ENCODE measurements at regions not wholly inside any gene's neighbourhood (a gene's known extent, or its start where the extent isn't known, plus 50 kb on each side); places are given as distances from the start of the nearest gene placed in this dataset.
A peak's percentile ranks its signal among the peaks of the same experiment; 100 is the strongest.

DNA sequence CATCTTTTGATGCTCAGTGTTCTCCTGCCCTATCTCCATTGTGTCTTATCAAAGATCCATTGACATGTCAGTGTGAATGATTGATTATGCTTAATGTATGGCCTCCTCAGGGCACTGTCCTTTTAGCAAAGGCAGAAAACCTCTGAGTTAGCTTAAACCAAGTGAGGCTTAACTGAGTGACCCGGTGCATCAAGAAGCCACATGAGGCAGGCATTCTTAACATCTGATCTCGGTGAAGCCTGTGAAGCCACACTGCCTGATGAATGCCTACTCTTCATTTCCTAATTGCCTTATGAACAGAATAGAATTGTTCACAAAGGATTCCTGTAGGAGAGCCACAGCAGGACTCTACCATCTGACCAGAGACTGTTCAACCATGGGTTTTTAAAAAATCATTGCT, 168.1 kb upstream of the SOX21 start:
- no peak overlapping the region for H3K27ac ChIP-seq (ENCODE audit: low read depth in 1 of 2, low read length in 1 of 2)
- H3K27me3 ChIP-seq (ENCODE audit: control insufficient read depth in 2 of 2, insufficient read depth in 1 of 2, low read length in 1 of 2): no peaks in the 10 kb centered on the region
- H3K4me3 ChIP-seq (ENCODE audit: low read length in 2 of 2): no peak overlapping the region
- H3K9me3 ChIP-seq (ENCODE audit: control insufficient read depth in 2 of 2, insufficient read depth in 1 of 2, low read length in 1 of 2): no peaks in the 10 kb centered on the region
- no peak for DNase-seq (ENCODE audit: low read depth in 6 of 9, low spot score in 9 of 9)
- H3K36me3 ChIP-seq (ENCODE audit: control insufficient read depth in 2 of 2, insufficient read depth in 2 of 2, low read length in 1 of 2): no peaks in the 10 kb centered on the region
- WGBS: 93% methylated on average over 2 of the region's 2 CpGs
- no peaks in the 10 kb centered on the region for H3K4me1 ChIP-seq (ENCODE audit: control insufficient read depth in 2 of 2, insufficient read depth in 2 of 2, low read length in 2 of 2)

DNA sequence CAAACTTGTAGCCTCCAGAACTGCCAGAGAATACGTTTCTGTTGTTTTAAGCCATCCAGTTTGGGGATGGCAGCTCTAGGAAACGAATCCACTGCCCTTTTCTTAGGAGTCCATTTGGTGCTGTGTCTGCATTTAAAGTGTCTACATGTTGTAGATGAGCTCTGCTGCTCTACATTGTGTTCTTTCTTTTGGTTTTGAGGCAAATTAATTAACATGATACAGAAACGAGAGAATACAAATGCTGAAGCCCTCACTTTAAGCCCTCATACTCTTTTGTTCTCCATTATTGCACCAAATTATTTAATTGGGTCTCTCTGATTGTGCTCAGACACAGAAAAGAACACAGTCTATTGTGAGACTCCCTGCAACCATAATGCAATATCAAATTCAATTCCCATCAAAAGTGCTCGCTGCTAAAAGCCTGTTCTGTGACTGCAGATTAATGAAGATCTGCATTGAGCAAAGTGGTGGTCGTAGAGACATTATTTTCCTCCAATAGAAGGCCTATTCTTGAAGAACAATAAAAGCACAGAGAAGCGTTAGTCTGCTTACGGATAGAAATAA, 166.3 kb upstream of the SOX21 start:
- no peaks in the 10 kb centered on the region for H3K9me3 ChIP-seq (ENCODE audit: control insufficient read depth in 2 of 2, insufficient read depth in 1 of 2, low read length in 1 of 2)
- H3K27ac ChIP-seq (ENCODE audit: low read depth in 1 of 2, low read length in 1 of 2): no peak overlapping the region
- H3K27me3 ChIP-seq (ENCODE audit: control insufficient read depth in 2 of 2, insufficient read depth in 1 of 2, low read length in 1 of 2): no peaks in the 10 kb centered on the region
- no peaks in the 10 kb centered on the region for H3K4me1 ChIP-seq (ENCODE audit: control insufficient read depth in 2 of 2, insufficient read depth in 2 of 2, low read length in 2 of 2)
- no peak overlapping the region for H3K4me3 ChIP-seq (ENCODE audit: low read length in 2 of 2)
- no peak for DNase-seq (ENCODE audit: low read depth in 6 of 9, low spot score in 9 of 9)
- 89% methylated on average over 7 of the region's 7 CpGs for WGBS
- H3K36me3 ChIP-seq (ENCODE audit: control insufficient read depth in 2 of 2, insufficient read depth in 2 of 2, low read length in 1 of 2): no peaks in the 10 kb centered on the region

DNA sequence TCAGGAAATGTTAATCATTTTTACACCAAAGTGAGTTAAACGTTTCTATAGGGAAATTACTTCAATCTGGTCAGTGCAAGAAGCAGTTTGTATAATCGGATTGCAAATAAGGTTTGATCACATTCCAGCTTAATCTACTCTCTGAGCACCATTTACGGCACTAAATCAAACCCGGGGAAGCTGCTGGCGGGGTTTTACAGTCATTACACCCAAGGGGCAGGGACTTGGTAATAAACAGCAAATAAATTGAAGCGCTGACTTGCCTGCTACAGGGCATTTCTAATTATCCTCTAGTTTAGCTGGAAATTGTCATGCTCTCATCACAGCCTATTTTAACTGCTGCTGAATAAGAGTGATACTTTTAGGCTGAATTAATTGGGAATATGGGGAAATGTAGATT, 152.1 kb upstream of the SOX21 start:
- H3K9me3 ChIP-seq (ENCODE audit: control insufficient read depth in 2 of 2, insufficient read depth in 1 of 2, low read length in 1 of 2): no peaks in the 10 kb centered on the region
- DNase-seq (ENCODE audit: low read depth in 6 of 9, low spot score in 9 of 9): no peak
- H3K4me3 ChIP-seq (ENCODE audit: low read length in 2 of 2): no peak overlapping the region
- H3K27me3 ChIP-seq (ENCODE audit: control insufficient read depth in 2 of 2, insufficient read depth in 1 of 2, low read length in 1 of 2): no peaks in the 10 kb centered on the region
- H3K4me1 ChIP-seq (ENCODE audit: control insufficient read depth in 2 of 2, insufficient read depth in 2 of 2, low read length in 2 of 2): peaks cover 0 to 3% of the 10 kb centered on the region in 2 donors
- WGBS: 83% methylated on average over 6 of the region's 6 CpGs
- no peak overlapping the region for H3K27ac ChIP-seq (ENCODE audit: low read depth in 1 of 2, low read length in 1 of 2)
- H3K36me3 ChIP-seq (ENCODE audit: control insufficient read depth in 2 of 2, insufficient read depth in 2 of 2, low read length in 1 of 2): no peaks in the 10 kb centered on the region

DNA sequence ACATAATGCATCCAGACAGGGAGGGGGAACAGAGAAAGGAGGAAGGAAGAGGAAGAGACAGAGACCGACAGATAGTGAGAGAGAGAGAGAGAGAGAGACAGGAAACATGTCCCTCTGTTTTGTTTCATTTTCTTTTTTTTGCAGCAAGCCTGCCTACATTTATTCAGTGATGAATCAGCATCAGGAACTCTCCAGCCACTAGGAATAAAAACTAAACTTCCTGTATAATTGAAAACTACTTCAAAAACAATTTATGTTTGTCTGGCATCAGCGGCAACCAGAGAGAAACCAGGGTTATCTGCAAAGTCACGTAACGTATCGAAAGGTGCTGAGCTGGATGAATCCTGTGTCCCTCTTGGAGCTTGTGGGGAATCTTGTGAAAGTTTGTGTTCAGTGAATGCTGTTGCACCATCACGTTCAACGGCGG, 148.6 kb upstream of the SOX21 start:
- Histone ChIP-seq H3K4me3 (ENCODE audit: low read length in 2 of 2) (peak overlapping the region; percentile 3 to 40), H3K9me3 (ENCODE audit: control insufficient read depth in 2 of 2, insufficient read depth in 1 of 2, low read length in 1 of 2) (no peaks in the 10 kb centered on the region), H3K36me3 (ENCODE audit: control insufficient read depth in 2 of 2, insufficient read depth in 2 of 2, low read length in 1 of 2) (no peaks in the 10 kb centered on the region), H3K4me1 (ENCODE audit: control insufficient read depth in 2 of 2, insufficient read depth in 2 of 2, low read length in 2 of 2) (peaks cover 0 to 3% of the 10 kb centered on the region in 2 donors), H3K27ac (ENCODE audit: low read depth in 1 of 2, low read length in 1 of 2) (no peak overlapping the region), H3K27me3 (ENCODE audit: control insufficient read depth in 2 of 2, insufficient read depth in 1 of 2, low read length in 1 of 2) (no peaks in the 10 kb centered on the region)
- WGBS: 9% methylated on average over 8 of the region's 8 CpGs
- peak in 1 of 9 donors; percentile 27 for DNase-seq (ENCODE audit: low read depth in 6 of 9, low spot score in 9 of 9)

DNA sequence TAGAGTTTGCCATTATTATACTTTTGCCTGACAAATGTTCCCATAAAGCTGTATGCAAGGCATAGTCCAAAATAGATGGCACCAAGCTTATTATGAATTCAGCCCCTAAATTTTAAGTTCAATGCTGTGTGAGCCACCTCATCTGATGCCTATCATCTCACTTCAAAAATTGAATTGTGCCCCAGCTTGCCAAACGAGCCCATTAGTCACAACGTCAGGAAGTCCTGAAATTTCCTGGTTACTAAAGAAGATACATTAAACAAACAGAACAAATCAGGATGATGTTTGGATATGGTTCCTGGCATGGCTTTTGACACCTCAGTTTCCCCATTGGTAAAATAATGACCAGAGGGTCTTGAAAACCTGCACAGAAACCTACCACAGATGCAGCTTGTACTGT, 147.5 kb upstream of the SOX21 start:
- WGBS: 92% methylated on average over 2 of the region's 2 CpGs
- no peaks in the 10 kb centered on the region for H3K9me3 ChIP-seq (ENCODE audit: control insufficient read depth in 2 of 2, insufficient read depth in 1 of 2, low read length in 1 of 2)
- no peaks in the 10 kb centered on the region for H3K27me3 ChIP-seq (ENCODE audit: control insufficient read depth in 2 of 2, insufficient read depth in 1 of 2, low read length in 1 of 2)
- DNase-seq (ENCODE audit: low read depth in 6 of 9, low spot score in 9 of 9): no peak
- H3K36me3 ChIP-seq (ENCODE audit: control insufficient read depth in 2 of 2, insufficient read depth in 2 of 2, low read length in 1 of 2): no peaks in the 10 kb centered on the region
- H3K4me3 ChIP-seq (ENCODE audit: low read length in 2 of 2): no peak overlapping the region
- no peak overlapping the region for H3K27ac ChIP-seq (ENCODE audit: low read depth in 1 of 2, low read length in 1 of 2)
- peaks cover 0 to 3% of the 10 kb centered on the region in 2 donors for H3K4me1 ChIP-seq (ENCODE audit: control insufficient read depth in 2 of 2, insufficient read depth in 2 of 2, low read length in 2 of 2)

DNA sequence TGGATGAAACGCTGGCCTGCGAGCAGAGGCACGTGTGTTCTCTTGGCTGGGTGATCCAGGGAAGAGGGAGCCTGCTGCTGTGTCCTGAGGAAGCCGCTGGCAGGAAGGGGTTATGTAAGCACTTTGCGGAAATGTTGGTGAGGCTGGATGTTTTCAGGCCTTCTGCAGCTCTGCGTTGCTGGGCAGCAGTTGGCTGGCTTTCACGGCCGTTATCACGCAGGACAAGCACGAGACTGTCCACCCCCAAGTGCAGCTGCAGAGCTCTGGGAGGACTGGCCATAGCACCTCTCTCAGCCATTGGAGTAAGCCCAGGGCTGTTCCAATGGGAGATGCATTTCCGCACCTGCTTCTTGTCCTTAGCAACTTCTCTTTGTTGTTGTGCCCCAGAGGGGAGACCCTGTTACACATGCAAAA, 146.9 kb upstream of the SOX21 start:
- H3K27ac ChIP-seq (ENCODE audit: low read depth in 1 of 2, low read length in 1 of 2): no peak overlapping the region

DNA sequence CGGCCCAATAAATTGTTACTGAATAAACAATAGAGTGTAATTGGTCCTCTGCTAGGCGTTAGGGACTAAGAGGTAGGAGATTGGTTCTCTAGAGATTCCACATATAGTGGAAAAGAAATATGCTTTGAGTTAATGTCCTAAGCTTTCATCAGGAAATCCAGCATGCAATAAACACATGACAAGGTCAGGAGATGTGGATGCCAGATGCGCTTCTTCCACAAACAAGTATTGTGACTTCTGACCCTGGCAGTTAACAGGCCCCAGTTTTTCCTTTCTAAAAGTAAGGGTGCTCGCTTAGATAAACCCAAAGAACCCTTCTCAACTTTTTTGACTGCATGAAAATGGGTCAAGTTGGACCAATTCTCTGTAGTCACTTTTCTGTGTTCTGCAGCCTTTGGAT, 146.5 kb upstream of the SOX21 start:
- 95% methylated on average over 4 of the region's 4 CpGs for WGBS
- peaks cover 0 to 3% of the 10 kb centered on the region in 2 donors for H3K4me1 ChIP-seq (ENCODE audit: control insufficient read depth in 2 of 2, insufficient read depth in 2 of 2, low read length in 2 of 2)
- DNase-seq (ENCODE audit: low read depth in 6 of 9, low spot score in 9 of 9): no peak
- no peak overlapping the region for H3K27ac ChIP-seq (ENCODE audit: low read depth in 1 of 2, low read length in 1 of 2)
- no peak overlapping the region for H3K4me3 ChIP-seq (ENCODE audit: low read length in 2 of 2)
- H3K27me3 ChIP-seq (ENCODE audit: control insufficient read depth in 2 of 2, insufficient read depth in 1 of 2, low read length in 1 of 2): no peaks in the 10 kb centered on the region
- no peaks in the 10 kb centered on the region for H3K9me3 ChIP-seq (ENCODE audit: control insufficient read depth in 2 of 2, insufficient read depth in 1 of 2, low read length in 1 of 2)
- H3K36me3 ChIP-seq (ENCODE audit: control insufficient read depth in 2 of 2, insufficient read depth in 2 of 2, low read length in 1 of 2): no peaks in the 10 kb centered on the region

More for the DNA sequence above, 146.9 kb upstream of the SOX21 start:
- 77% methylated on average over 11 of the region's 11 CpGs for WGBS
- Histone ChIP-seq H3K9me3 (ENCODE audit: control insufficient read depth in 2 of 2, insufficient read depth in 1 of 2, low read length in 1 of 2) (no peaks in the 10 kb centered on the region), H3K36me3 (ENCODE audit: control insufficient read depth in 2 of 2, insufficient read depth in 2 of 2, low read length in 1 of 2) (no peaks in the 10 kb centered on the region), H3K27me3 (ENCODE audit: control insufficient read depth in 2 of 2, insufficient read depth in 1 of 2, low read length in 1 of 2) (no peaks in the 10 kb centered on the region), H3K4me1 (ENCODE audit: control insufficient read depth in 2 of 2, insufficient read depth in 2 of 2, low read length in 2 of 2) (peaks cover 0 to 3% of the 10 kb centered on the region in 2 donors), H3K4me3 (ENCODE audit: low read length in 2 of 2) (no peak overlapping the region)
- no peak for DNase-seq (ENCODE audit: low read depth in 6 of 9, low spot score in 9 of 9)

DNA sequence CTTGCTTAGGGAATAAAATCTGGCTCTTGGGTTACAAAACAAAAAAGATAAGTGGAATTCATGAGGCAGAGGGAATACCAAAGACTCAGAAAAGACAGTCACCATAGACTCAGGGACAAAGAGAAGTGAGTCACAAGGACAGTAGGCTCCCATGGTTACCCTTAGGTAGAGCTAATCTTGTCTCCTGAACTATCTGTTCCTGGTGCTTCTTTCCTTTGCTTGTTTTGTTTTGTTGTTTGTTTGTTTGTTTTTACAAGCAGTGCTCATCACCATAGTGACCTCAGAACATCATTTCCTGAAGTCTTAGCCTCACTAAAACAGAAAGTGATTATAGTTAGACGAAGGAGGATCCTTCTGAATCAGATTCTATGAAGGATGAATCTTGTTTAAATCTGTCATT, 142.3 kb upstream of the SOX21 start:
- WGBS: 88% methylated on average over 1 of the region's 1 CpG
- H3K27ac ChIP-seq (ENCODE audit: low read depth in 1 of 2, low read length in 1 of 2): no peak overlapping the region
- H3K4me3 ChIP-seq (ENCODE audit: low read length in 2 of 2): no peak overlapping the region
- H3K36me3 ChIP-seq (ENCODE audit: control insufficient read depth in 2 of 2, insufficient read depth in 2 of 2, low read length in 1 of 2): no peaks in the 10 kb centered on the region
- no peaks in the 10 kb centered on the region for H3K27me3 ChIP-seq (ENCODE audit: control insufficient read depth in 2 of 2, insufficient read depth in 1 of 2, low read length in 1 of 2)
- no peaks in the 10 kb centered on the region for H3K9me3 ChIP-seq (ENCODE audit: control insufficient read depth in 2 of 2, insufficient read depth in 1 of 2, low read length in 1 of 2)
- no peaks in the 10 kb centered on the region for H3K4me1 ChIP-seq (ENCODE audit: control insufficient read depth in 2 of 2, insufficient read depth in 2 of 2, low read length in 2 of 2)
- DNase-seq (ENCODE audit: low read depth in 6 of 9, low spot score in 9 of 9): no peak

DNA sequence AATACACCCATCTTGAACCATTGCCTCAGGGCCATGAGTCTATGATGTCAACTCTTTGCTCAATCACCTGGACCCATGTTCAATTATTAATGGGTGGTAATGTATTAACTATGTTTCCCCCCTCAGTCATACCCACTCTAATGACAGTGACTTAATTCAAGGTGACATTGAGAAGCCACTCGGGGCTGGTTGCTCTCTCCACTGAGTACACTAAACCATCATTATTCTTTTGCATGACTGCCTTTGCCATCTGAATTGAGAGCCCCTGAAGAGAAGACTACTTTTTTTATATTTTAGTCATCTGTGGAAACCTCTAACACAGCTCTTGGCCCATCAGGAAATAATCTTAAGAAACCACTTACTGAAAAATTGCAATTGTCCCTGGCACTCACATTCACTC, 139.2 kb upstream of the SOX21 start:
- 95% methylated on average over 1 of the region's 1 CpG for WGBS
- Histone ChIP-seq H3K27me3 (ENCODE audit: control insufficient read depth in 2 of 2, insufficient read depth in 1 of 2, low read length in 1 of 2) (no peaks in the 10 kb centered on the region), H3K27ac (ENCODE audit: low read depth in 1 of 2, low read length in 1 of 2) (no peak overlapping the region), H3K9me3 (ENCODE audit: control insufficient read depth in 2 of 2, insufficient read depth in 1 of 2, low read length in 1 of 2) (no peaks in the 10 kb centered on the region), H3K4me1 (ENCODE audit: control insufficient read depth in 2 of 2, insufficient read depth in 2 of 2, low read length in 2 of 2) (no peaks in the 10 kb centered on the region), H3K36me3 (ENCODE audit: control insufficient read depth in 2 of 2, insufficient read depth in 2 of 2, low read length in 1 of 2) (no peaks in the 10 kb centered on the region), H3K4me3 (ENCODE audit: low read length in 2 of 2) (no peak overlapping the region)
- DNase-seq (ENCODE audit: low read depth in 6 of 9, low spot score in 9 of 9): no peak

DNA sequence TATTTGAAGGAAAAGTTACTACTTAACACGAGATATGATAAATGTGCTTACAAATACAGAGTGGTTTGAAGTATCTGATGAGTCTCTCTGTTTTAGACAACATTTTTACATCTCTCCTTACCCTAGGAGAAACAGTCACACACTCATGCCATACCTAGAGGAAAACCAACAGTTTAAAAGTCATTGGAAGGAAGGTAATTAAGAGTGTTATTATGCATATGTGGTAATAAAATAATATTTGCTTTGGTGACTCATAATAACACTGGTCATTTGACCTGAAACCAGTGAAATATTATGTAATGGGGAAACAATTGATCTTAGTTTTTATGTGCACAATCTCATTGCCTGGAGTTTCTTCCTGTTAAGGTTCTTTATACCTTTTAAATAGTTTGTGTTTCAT, 136.9 kb upstream of the SOX21 start:
- Histone ChIP-seq H3K4me3 (ENCODE audit: low read length in 2 of 2) (no peak overlapping the region), H3K27me3 (ENCODE audit: control insufficient read depth in 2 of 2, insufficient read depth in 1 of 2, low read length in 1 of 2) (no peaks in the 10 kb centered on the region), H3K36me3 (ENCODE audit: control insufficient read depth in 2 of 2, insufficient read depth in 2 of 2, low read length in 1 of 2) (no peaks in the 10 kb centered on the region), H3K4me1 (ENCODE audit: control insufficient read depth in 2 of 2, insufficient read depth in 2 of 2, low read length in 2 of 2) (no peaks in the 10 kb centered on the region), H3K9me3 (ENCODE audit: control insufficient read depth in 2 of 2, insufficient read depth in 1 of 2, low read length in 1 of 2) (no peaks in the 10 kb centered on the region), H3K27ac (ENCODE audit: low read depth in 1 of 2, low read length in 1 of 2) (no peak overlapping the region)
- WGBS: 74% methylated on average over 1 of the region's 1 CpG
- no peak for DNase-seq (ENCODE audit: low read depth in 6 of 9, low spot score in 9 of 9)
